ENCODE measurements at regions not wholly inside any gene's neighbourhood (a gene's known extent, or its start where the extent isn't known, plus 50 kb on each side); places are given as distances from the start of the nearest gene placed in this dataset.

DNA sequence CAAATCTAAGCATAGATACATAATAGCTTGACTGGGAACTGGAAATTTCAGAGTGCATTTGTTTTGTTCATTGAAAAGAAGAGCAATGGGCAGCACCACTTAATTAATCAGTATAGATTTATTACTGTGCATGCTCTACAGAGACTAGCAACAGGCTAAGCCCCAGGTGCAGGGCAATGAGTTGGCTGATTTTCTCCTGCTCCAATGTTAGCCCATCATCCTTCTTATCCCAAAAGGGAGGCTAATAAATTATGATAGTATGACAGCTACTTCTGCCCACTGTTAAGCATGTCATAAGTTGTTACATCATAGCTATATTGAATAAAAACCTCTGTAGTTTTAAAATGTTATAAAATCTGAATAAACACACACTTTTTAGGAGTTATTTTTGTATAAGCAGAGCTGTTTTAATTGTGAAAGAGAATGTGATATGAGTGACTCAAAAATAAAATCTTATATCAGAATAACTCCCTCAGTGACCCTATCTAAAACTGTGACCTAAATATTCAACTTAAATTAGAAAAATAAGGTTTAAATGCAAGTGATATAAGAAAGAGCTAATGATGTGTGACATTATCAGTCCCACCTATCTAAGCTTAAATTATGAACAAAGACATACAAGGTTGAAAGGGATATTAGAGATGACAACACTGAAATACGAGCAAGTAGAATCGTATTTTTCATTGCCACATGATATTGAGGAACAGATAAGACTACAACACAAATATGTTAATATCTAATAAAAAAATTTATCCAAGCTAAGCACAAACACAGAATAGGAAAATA lies 967.3 kb upstream of the ADGRB3 start:
- H3K36me3 ChIP-seq (ENCODE audit: insufficient read depth) = no peaks in the 10 kb centered on the region
- H3K27ac ChIP-seq = no peak overlapping the region
- no peak overlapping the region for H2AFZ ChIP-seq (ENCODE audit: low read depth)
- no peaks in the 10 kb centered on the region for H3K79me2 ChIP-seq (ENCODE audit: insufficient read depth, low read depth)
- H3K4me2 ChIP-seq = no peak overlapping the region
- H3K4me3 ChIP-seq (IDR thresholded peaks at IDR 0.05; ENCODE audit: insufficient read depth, low read depth, low read length) = no peak overlapping the region
- H3K9ac ChIP-seq = no peak overlapping the region
- no peaks in the 10 kb centered on the region for H3K4me1 ChIP-seq (ENCODE audit: low read depth, poor library complexity, severe bottlenecking)
- H4K20me1 ChIP-seq (ENCODE audit: insufficient read depth) = no peaks in the 10 kb centered on the region
- TF ChIP-seq, protein P1, sequence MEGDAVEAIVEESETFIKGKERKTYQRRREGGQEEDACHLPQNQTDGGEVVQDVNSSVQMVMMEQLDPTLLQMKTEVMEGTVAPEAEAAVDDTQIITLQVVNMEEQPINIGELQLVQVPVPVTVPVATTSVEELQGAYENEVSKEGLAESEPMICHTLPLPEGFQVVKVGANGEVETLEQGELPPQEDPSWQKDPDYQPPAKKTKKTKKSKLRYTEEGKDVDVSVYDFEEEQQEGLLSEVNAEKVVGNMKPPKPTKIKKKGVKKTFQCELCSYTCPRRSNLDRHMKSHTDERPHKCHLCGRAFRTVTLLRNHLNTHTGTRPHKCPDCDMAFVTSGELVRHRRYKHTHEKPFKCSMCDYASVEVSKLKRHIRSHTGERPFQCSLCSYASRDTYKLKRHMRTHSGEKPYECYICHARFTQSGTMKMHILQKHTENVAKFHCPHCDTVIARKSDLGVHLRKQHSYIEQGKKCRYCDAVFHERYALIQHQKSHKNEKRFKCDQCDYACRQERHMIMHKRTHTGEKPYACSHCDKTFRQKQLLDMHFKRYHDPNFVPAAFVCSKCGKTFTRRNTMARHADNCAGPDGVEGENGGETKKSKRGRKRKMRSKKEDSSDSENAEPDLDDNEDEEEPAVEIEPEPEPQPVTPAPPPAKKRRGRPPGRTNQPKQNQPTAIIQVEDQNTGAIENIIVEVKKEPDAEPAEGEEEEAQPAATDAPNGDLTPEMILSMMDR (conservative IDR thresholded peaks at IDR 0.05; ENCODE audit: low read depth, low read length) = no peak
- no peaks in the 10 kb centered on the region for H3K27me3 ChIP-seq (ENCODE audit: insufficient read depth, low read depth)

DNA sequence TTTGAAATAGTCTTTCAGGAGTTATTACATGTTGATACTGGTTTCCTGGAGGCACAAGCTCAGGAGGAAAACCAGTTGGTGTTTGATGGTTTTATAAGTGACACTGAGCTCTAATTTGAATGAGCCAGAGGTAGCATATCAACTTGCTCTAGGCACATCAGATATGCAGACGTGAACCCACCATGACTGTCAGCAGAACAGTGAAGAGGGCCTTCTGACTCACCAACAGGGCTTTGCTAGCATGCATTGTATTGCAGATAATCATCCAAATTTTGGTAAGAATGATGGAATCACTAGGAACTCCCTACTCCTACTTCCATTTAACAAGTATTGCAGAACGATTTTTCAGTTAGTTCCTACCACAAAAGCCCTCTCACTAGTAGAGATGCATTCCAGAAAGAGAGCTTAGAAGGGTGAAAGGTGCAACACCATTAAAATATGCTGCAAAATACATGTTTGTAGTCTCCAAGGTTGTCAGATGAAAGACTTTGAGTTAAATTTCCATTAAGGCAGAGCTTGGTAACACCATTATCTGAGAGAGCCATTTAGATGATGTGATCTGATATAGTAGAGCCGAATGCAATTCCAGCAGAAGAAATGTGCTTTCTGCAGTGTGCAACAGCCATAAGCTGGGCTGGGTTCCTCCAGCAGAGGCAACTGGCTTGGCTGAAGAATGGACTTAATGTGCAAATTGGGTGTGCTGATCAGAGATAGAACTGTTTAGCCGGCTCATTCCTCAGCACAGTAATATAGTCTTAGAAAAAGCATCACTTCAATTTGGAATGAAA lies 968.7 kb upstream of the ADGRB3 start:
- no peak overlapping the region for H3K27ac ChIP-seq
- no peak overlapping the region for H3K4me2 ChIP-seq
- no peak overlapping the region for H3K9ac ChIP-seq
- H3K4me1 ChIP-seq (ENCODE audit: low read depth, poor library complexity, severe bottlenecking) = no peaks in the 10 kb centered on the region
- H4K20me1 ChIP-seq (ENCODE audit: insufficient read depth) = no peaks in the 10 kb centered on the region
- H3K27me3 ChIP-seq (ENCODE audit: insufficient read depth, low read depth) = no peaks in the 10 kb centered on the region
- H3K79me2 ChIP-seq (ENCODE audit: insufficient read depth, low read depth) = no peaks in the 10 kb centered on the region
- H2AFZ ChIP-seq (ENCODE audit: low read depth) = no peak overlapping the region
- H3K36me3 ChIP-seq (ENCODE audit: insufficient read depth) = no peaks in the 10 kb centered on the region
- TF ChIP-seq, protein P1 (conservative IDR thresholded peaks at IDR 0.05; ENCODE audit: low read depth, low read length) = no peak
- H3K4me3 ChIP-seq (IDR thresholded peaks at IDR 0.05; ENCODE audit: insufficient read depth, low read depth, low read length) = no peak overlapping the region

DNA sequence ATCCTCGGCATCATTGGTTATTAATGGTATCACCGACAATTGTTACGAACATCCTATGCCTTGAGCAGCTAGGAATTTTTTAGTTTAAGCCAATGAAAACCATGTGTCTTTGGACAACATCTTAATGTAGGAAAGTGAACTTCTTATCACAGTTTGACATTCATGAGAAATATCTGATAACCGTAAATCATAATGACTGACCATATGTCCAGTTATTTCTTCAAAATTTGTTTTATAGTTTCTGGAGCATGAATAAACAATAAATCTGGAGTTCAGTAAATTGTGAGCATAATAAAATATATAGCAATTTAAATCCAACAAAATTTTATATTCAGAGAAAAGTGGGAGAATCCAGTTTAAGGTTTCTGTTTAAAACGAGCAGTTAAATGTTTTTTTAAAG lies 970.1 kb upstream of the ADGRB3 start:
- no peak overlapping the region for H3K27ac ChIP-seq
- no peaks in the 10 kb centered on the region for H4K20me1 ChIP-seq (ENCODE audit: insufficient read depth)
- no peaks in the 10 kb centered on the region for H3K79me2 ChIP-seq (ENCODE audit: insufficient read depth, low read depth)
- TF ChIP-seq, protein P1 (conservative IDR thresholded peaks at IDR 0.05; ENCODE audit: low read depth, low read length) = no peak
- no peak overlapping the region for H2AFZ ChIP-seq (ENCODE audit: low read depth)
- no peak overlapping the region for H3K4me3 ChIP-seq (IDR thresholded peaks at IDR 0.05; ENCODE audit: insufficient read depth, low read depth, low read length)
- H3K9ac ChIP-seq = no peak overlapping the region
- no peaks in the 10 kb centered on the region for H3K4me1 ChIP-seq (ENCODE audit: low read depth, poor library complexity, severe bottlenecking)
- H3K4me2 ChIP-seq = no peak overlapping the region
- no peaks in the 10 kb centered on the region for H3K36me3 ChIP-seq (ENCODE audit: insufficient read depth)
- no peaks in the 10 kb centered on the region for H3K27me3 ChIP-seq (ENCODE audit: insufficient read depth, low read depth)

DNA sequence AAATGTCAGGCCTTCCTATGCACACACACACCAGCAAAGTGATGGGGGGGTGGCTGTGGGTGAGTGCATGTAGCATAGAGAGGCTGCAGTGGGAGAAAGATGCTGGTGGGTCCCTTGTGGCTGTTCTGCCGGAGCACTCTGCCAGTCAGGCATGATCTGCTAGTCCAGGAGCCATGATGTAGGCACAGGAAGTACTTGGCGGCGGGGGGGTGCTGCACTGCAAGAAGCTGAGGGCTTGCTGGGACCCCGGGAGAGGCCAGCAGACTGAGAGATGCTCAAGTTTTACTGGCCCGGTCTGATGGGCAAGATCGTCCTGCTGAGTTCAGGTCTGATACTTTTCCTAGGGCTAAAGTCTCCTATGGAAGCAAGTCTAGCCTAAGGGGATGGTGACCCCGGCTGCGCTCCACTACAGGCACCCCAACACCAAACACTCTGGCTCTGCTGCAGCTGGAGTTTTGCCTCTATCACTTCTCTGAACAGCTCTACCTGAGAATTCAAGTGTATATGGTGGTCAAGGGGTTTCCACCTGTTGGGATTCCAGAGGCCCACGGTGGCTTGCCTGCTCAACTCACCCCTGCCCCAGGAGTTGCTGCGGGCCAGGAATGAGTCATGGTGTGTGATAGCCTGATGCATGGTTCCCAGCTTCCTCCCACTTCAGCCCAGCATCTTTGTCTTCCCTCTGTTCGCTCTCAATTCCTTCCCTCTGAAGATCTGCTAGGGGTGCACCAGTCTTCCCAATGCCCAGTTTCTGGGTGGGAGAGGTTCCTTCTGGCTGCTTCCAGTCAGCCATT lies 971.8 kb upstream of the ADGRB3 start:
- Histone ChIP-seq H3K36me3 (ENCODE audit: insufficient read depth) (no peaks in the 10 kb centered on the region), H4K20me1 (ENCODE audit: insufficient read depth) (no peaks in the 10 kb centered on the region), H3K79me2 (ENCODE audit: insufficient read depth, low read depth) (no peaks in the 10 kb centered on the region), H3K27ac (no peak overlapping the region), H3K4me2 (no peak overlapping the region), H3K4me1 (ENCODE audit: low read depth, poor library complexity, severe bottlenecking) (no peaks in the 10 kb centered on the region), H3K4me3 (IDR thresholded peaks at IDR 0.05; ENCODE audit: insufficient read depth, low read depth, low read length) (no peak overlapping the region), H3K9ac (no peak overlapping the region), H2AFZ (ENCODE audit: low read depth) (no peak overlapping the region), H3K27me3 (ENCODE audit: insufficient read depth, low read depth) (no peaks in the 10 kb centered on the region)
- TF ChIP-seq, protein P1 (conservative IDR thresholded peaks at IDR 0.05; ENCODE audit: low read depth, low read length) = no peak
